Neural progenitor cell (in vitro differentiated cells): ENCODE measurements at regions not wholly inside any gene's neighbourhood (a gene's known extent, or its start where the extent isn't known, plus 50 kb on each side); places are given as distances from the start of the nearest gene placed in this dataset.

Experiments used
- EZH2 ChIP-seq: fragments of 200-600 bp; sonication (generic); IDR thresholded peaks from 2 replicates; pipeline ENCODE4 v1.6.1; 2017; ENCODE audit warnings: antibody characterized with exemption, mild to moderate bottlenecking, moderate library complexity
- TF ChIP-seq, protein P1 (sequence below): fragments of 200-600 bp; sonication (generic); IDR thresholded peaks from 2 replicates; pipeline ENCODE4 v1.5.1; 2017; ENCODE audit warnings: antibody characterized with exemption, mild to moderate bottlenecking

GRCh38 chr12:93244514-93245077, 133.1 kb upstream of the NUDT4 start:
- TF ChIP-seq, protein P1, sequence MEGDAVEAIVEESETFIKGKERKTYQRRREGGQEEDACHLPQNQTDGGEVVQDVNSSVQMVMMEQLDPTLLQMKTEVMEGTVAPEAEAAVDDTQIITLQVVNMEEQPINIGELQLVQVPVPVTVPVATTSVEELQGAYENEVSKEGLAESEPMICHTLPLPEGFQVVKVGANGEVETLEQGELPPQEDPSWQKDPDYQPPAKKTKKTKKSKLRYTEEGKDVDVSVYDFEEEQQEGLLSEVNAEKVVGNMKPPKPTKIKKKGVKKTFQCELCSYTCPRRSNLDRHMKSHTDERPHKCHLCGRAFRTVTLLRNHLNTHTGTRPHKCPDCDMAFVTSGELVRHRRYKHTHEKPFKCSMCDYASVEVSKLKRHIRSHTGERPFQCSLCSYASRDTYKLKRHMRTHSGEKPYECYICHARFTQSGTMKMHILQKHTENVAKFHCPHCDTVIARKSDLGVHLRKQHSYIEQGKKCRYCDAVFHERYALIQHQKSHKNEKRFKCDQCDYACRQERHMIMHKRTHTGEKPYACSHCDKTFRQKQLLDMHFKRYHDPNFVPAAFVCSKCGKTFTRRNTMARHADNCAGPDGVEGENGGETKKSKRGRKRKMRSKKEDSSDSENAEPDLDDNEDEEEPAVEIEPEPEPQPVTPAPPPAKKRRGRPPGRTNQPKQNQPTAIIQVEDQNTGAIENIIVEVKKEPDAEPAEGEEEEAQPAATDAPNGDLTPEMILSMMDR: no peak
- no peak for TF ChIP-seq EZH2
